ENCODE measurements at regions not wholly inside any gene's neighbourhood (a gene's known extent, or its start where the extent isn't known, plus 50 kb on each side); places are given as distances from the start of the nearest gene placed in this dataset.

DNA sequence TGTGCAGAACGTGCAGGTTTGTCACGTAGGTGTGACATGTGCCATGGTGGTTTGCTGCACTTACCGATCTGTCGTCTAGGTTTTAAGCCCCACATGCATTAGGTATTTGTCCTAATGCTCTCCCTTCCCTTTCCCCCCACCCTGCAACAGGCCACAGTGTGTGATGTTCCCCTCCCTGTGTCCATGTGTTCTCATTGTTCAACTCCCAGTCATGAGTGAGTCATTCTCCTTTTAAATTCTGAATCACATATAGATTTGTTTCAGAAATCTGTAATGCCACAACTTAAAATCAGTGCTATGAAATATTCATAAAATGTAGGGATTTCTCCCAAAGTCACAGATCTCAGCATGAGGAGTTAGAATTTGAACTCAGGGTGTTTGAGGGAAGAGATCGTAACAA is 552.5 kb upstream of the MBL2 start:
- DNase-seq (no peak), ATAC-seq (no peak)
- intact Hi-C loops (cut with DNase I; ENCODE audit: low total_unique reads), result no loop called here
- H3K9me3 ChIP-seq, result no peaks in the 10 kb centered on the region
- in situ Hi-C loops (cut with MboI; ENCODE audit: low sequenced_read_pairs in 4 of 4), result no loop called here
- H3K27me3 ChIP-seq, result no peaks in the 10 kb centered on the region
- TF ChIP-seq POLR2A (IDR thresholded peaks at IDR 0.05), result no peak
- TF ChIP-seq, protein P1, sequence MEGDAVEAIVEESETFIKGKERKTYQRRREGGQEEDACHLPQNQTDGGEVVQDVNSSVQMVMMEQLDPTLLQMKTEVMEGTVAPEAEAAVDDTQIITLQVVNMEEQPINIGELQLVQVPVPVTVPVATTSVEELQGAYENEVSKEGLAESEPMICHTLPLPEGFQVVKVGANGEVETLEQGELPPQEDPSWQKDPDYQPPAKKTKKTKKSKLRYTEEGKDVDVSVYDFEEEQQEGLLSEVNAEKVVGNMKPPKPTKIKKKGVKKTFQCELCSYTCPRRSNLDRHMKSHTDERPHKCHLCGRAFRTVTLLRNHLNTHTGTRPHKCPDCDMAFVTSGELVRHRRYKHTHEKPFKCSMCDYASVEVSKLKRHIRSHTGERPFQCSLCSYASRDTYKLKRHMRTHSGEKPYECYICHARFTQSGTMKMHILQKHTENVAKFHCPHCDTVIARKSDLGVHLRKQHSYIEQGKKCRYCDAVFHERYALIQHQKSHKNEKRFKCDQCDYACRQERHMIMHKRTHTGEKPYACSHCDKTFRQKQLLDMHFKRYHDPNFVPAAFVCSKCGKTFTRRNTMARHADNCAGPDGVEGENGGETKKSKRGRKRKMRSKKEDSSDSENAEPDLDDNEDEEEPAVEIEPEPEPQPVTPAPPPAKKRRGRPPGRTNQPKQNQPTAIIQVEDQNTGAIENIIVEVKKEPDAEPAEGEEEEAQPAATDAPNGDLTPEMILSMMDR (IDR thresholded peaks at IDR 0.05 in 4 of 5, conservative IDR thresholded peaks at IDR 0.05 in 1 of 5), result no peak
- no peaks in the 10 kb centered on the region for H3K4me1 ChIP-seq
- no peaks in the 10 kb centered on the region for H3K36me3 ChIP-seq
- H3K27ac ChIP-seq, result no peak overlapping the region
- H3K4me3 ChIP-seq, result no peak overlapping the region

DNA sequence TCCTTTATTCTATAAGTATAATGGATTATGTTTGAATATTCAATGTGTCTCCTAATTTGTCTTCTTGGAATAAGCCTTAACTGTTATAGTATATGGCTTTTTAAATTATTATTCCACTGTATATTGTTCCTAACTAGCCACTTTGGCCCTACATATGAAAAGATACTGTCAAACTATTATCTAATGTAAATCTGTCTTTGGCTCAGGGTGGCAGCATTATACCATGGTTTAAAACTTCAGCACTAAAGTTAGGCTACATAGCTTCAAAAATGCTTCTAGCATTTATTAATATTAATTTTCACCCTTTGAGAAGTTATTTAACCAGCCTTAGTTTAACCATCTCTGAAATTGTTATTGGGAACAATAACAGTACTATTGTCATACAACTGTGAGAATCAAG is 543.1 kb upstream of the MBL2 start:
- in situ Hi-C loops (cut with MboI; ENCODE audit: low sequenced_read_pairs in 4 of 4) (no loop called here), intact Hi-C loops (cut with DNase I; ENCODE audit: low total_unique reads) (no loop called here)
- TF ChIP-seq POLR2A (IDR thresholded peaks at IDR 0.05), result no peak
- TF ChIP-seq, protein P1 (IDR thresholded peaks at IDR 0.05 in 4 of 5, conservative IDR thresholded peaks at IDR 0.05 in 1 of 5), result no peak
- Histone ChIP-seq H3K27ac (no peak overlapping the region), H3K27me3 (no peaks in the 10 kb centered on the region), H3K4me3 (no peak overlapping the region), H3K4me1 (no peaks in the 10 kb centered on the region), H3K36me3 (no peaks in the 10 kb centered on the region), H3K9me3 (no peaks in the 10 kb centered on the region)
- ATAC-seq (no peak), DNase-seq (no peak)

DNA sequence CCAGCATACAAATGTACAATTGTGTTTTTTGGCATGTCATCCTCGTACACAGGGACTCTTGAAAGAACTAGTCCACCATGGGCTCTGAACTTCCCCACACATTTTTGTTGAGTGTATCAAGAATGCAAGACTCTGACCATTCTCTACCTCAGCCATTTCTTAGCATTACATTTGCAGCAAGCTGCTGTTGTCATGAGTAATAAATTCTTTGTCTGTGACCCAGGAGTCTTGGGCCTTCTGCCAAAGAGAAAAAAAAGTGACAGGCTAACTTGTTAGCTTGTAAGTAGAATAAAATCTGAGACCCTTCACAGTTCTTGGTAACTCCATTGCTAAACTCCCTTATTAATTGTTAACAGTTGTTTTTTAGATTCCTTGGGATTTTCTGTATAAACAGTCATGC is 542.3 kb upstream of the MBL2 start:
- Histone ChIP-seq H3K9me3 (no peaks in the 10 kb centered on the region), H3K4me3 (no peak overlapping the region), H3K27ac (no peak overlapping the region), H3K27me3 (no peaks in the 10 kb centered on the region), H3K4me1 (no peaks in the 10 kb centered on the region), H3K36me3 (no peaks in the 10 kb centered on the region)
- TF ChIP-seq, protein P1 (IDR thresholded peaks at IDR 0.05 in 4 of 5, conservative IDR thresholded peaks at IDR 0.05 in 1 of 5), result no peak
- TF ChIP-seq POLR2A (IDR thresholded peaks at IDR 0.05), result no peak
- in situ Hi-C loops (cut with MboI; ENCODE audit: low sequenced_read_pairs in 4 of 4), result no loop called here
- no peak for DNase-seq
- no peak for ATAC-seq
- intact Hi-C loops (cut with DNase I; ENCODE audit: low total_unique reads), result no loop called here

DNA sequence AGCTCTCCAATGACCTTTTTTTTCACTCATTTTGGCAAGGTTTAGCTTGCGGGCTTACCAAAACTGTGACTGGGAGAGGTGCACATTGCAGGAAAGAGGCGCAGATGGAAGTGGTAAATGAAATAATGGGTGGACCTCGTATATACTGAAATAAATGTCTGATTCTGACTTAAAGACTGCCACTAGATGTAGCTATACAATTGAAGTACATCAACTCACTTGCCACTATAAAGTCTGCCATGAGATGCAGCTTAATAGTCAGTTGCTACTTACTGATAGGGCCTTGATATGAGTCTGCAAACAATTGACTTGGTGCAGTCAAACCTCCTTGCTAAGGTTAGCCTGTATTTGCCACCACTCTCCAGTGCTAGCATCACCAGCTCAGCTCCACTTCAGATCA is 525.9 kb upstream of the MBL2 start:
- no peak for DNase-seq
- no peaks in the 10 kb centered on the region for H3K27me3 ChIP-seq
- no peak overlapping the region for H3K27ac ChIP-seq
- H3K9me3 ChIP-seq, result no peaks in the 10 kb centered on the region
- H3K4me3 ChIP-seq, result no peak overlapping the region
- intact Hi-C loops (cut with DNase I; ENCODE audit: low total_unique reads) (no loop called here), in situ Hi-C loops (cut with MboI; ENCODE audit: low sequenced_read_pairs in 4 of 4) (no loop called here)
- H3K4me1 ChIP-seq, result no peaks in the 10 kb centered on the region
- TF ChIP-seq POLR2A (IDR thresholded peaks at IDR 0.05), result no peak
- TF ChIP-seq, protein P1 (IDR thresholded peaks at IDR 0.05 in 4 of 5, conservative IDR thresholded peaks at IDR 0.05 in 1 of 5), result no peak
- no peaks in the 10 kb centered on the region for H3K36me3 ChIP-seq
- ATAC-seq, result no peak

DNA sequence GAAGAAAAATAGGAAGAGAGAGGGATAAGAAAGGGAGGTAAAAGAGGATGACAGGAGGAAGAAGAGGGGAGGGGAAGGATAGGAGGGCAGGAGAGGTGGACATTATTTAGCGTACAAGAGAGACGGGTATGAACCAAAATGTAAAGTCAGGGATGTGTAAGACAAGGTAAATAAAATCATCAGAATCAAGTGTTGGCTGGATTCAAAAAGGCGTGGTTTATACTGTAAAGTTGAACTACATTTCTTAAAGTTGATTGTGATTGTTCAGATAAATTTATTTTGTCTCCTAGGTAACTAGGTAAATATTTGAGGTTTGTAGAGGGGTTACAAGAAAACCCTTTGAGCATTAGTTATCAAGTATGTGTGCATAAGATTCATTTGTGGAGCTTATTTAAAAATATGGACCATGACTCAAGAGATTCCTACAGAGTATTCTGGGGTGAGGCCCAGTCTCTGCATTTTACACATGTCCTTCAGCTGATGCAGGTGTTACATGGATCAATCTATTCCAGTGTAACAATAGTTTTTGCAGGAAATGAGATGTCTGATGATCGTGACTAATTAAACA is 512.1 kb upstream of the MBL2 start:
- no peak overlapping the region for H3K4me3 ChIP-seq

More for the DNA sequence above, 512.1 kb upstream of the MBL2 start:
- ATAC-seq (no peak), DNase-seq (no peak)
- in situ Hi-C loops (cut with MboI; ENCODE audit: low sequenced_read_pairs in 4 of 4), result no loop called here
- no peaks in the 10 kb centered on the region for H3K9me3 ChIP-seq
- intact Hi-C loops (cut with DNase I; ENCODE audit: low total_unique reads), result no loop called here
- H3K36me3 ChIP-seq, result no peaks in the 10 kb centered on the region
- H3K27ac ChIP-seq, result no peak overlapping the region
- H3K4me1 ChIP-seq, result no peaks in the 10 kb centered on the region
- no peaks in the 10 kb centered on the region for H3K27me3 ChIP-seq
- TF ChIP-seq POLR2A (IDR thresholded peaks at IDR 0.05), result no peak
- TF ChIP-seq, protein P1 (IDR thresholded peaks at IDR 0.05 in 4 of 5, conservative IDR thresholded peaks at IDR 0.05 in 1 of 5), result no peak
